CD4-positive, alpha-beta T cell treated with Interleukin-17A for 1 hour (primary cell): ENCODE measurements at regions not wholly inside any gene's neighbourhood (a gene's known extent, or its start where the extent isn't known, plus 50 kb on each side); places are given as distances from the start of the nearest gene placed in this dataset.
"Not testable (repeated sequence)": the region's sequence is repeated elsewhere in the genome, so short reads cannot be mapped to it uniquely, and the experiment has no call there.

ENCODE experiments used
- DNase-seq: peaks from one replicate; pipeline ENCODE4 v3.0.0-alpha.2; 2020

GRCh38 chr19:5257155-5258045 is 83.2 kb downstream of the PTPRS start:
- no peak for DNase-seq

- DNase-seq = no peak
Measured at GRCh38 chr19:5255602-5256231, 84.9 kb downstream of the PTPRS start.

GRCh38 chr19:5254944-5255343 is 85.7 kb downstream of the PTPRS start:
- no peak for DNase-seq

- DNase-seq = no peak
Measured at GRCh38 chr19:5254543-5254942, 86.1 kb downstream of the PTPRS start.

- DNase-seq = no peak
Measured at GRCh38 chr19:5253406-5254110, 87.1 kb downstream of the PTPRS start.

- DNase-seq = no peak
Measured at GRCh38 chr19:5251096-5252065, 89.2 kb downstream of the PTPRS start.

GRCh38 chr19:5250127-5250659 is 90.4 kb downstream of the PTPRS start:
- DNase-seq = no peak

GRCh38 chr19:5249526-5249925 is 91.1 kb downstream of the PTPRS start:
- DNase-seq = no peak

- DNase-seq = no peak
Measured at GRCh38 chr19:5247957-5248705, 92.5 kb downstream of the PTPRS start.

- DNase-seq = no peak
Measured at GRCh38 chr19:5246554-5247155, 94.0 kb downstream of the PTPRS start.

- no peak for DNase-seq
Measured at GRCh38 chr19:5245631-5246553, 94.7 kb downstream of the PTPRS start.

GRCh38 chr19:5244351-5244750 is 96.3 kb downstream of the PTPRS start:
- DNase-seq = no peak

GRCh38 chr19:5243878-5244277 is 96.7 kb downstream of the PTPRS start:
- DNase-seq = no peak

- DNase-seq = not testable (repeated sequence)
Measured at GRCh38 chr19:5241896-5242295, 98.7 kb downstream of the PTPRS start.

- no peak for DNase-seq
Measured at GRCh38 chr19:5240011-5240410, 100.6 kb downstream of the PTPRS start.

GRCh38 chr19:5238700-5239099 is 101.9 kb downstream of the PTPRS start:
- no peak for DNase-seq

GRCh38 chr19:5237939-5238480 is 102.6 kb downstream of the PTPRS start:
- no peak for DNase-seq

- DNase-seq = no peak
Measured at GRCh38 chr19:5237190-5237780, 103.3 kb downstream of the PTPRS start.
